K562 (cell line): ENCODE measurements at regions not wholly inside any gene's neighbourhood (a gene's known extent, or its start where the extent isn't known, plus 50 kb on each side); places are given as distances from the start of the nearest gene placed in this dataset.

Source experiments
- ATAC-seq: fragments of 200-7000 bp; cut with Tn5 transposase; 3 replicates; pipeline ENCODE4 v1.9.1; 2020; ENCODE audit warnings: moderate library complexity
- BruUV-seq: library from RNA; stranded (reverse); fragments of 400-500 nt; replicated peaks from 2 replicates; lab custom pipeline; 2021; lab: Mats Ljungman, UMichigan
- CTCF ChIA-PET: fragments of 300-600 bp; formaldehyde crosslinking; extraction: SDS; loops from one replicate; lab custom pipeline; 2021; ENCODE audit warnings: low intra/inter-chr PET ratio; lab: Yijun Ruan, JAX
- POLR2A ChIA-PET: fragments of 300-600, 350-650 bp; sonication (Branson Sonifier 250); formaldehyde crosslinking; extraction: SDS; loops from one replicate; lab custom pipeline; 2021; ENCODE audit warnings: antibody characterized with exemption, inconsistent platforms; lab: Yijun Ruan, JAX
- DNase-seq, 4 experiments: peaks; one replicate each; pipeline versions ENCODE4 v3.0.0 to v3.0.0-alpha.2; 2011 to 2018; ENCODE audit warnings: low spot score in 3 of 4, mixed read lengths in 3 of 4; ENCODE audit errors: extremely low read depth in 1 of 4
- FAIRE-seq: peaks from 2 replicates; lab custom pipeline; 2011; peaks lifted over from hg19 to GRCh38; lab: Jason Lieb, UNC
- H2AFZ ChIP-seq: 2 replicates; pipeline ENCODE4 v1.6.0; 2011; ENCODE audit warnings: low read depth, low read length, control low read depth, inconsistent platforms
- H3K27ac ChIP-seq: fragments of 200-600 bp; 3 replicates; pipeline ENCODE4 v1.8.0; 2011; ENCODE audit warnings: low read depth, mild to moderate bottlenecking, control low read depth, inconsistent platforms, low read length, moderate library complexity, mixed read lengths; ENCODE audit errors: extremely low read depth
- H3K27me3 ChIP-seq, 2 experiments: fragments of 300-600 bp in 1 of 2; 2 replicates in 1 of 2; 3 replicates in 1 of 2; pipeline versions ENCODE4 v1.6.0 to v1.8.0; 2011; ENCODE audit warnings: inconsistent platforms in 2 of 2, low read length in 2 of 2, mild to moderate bottlenecking in 1 of 2, mixed read lengths in 1 of 2, moderate library complexity in 1 of 2; ENCODE audit not compliant: control insufficient read depth in 2 of 2, insufficient read depth in 2 of 2
- H3K36me3 ChIP-seq: fragments of 300-600 bp; 3 replicates; pipeline ENCODE4 v1.8.0; 2011; ENCODE audit warnings: mild to moderate bottlenecking, low read length, inconsistent platforms; ENCODE audit not compliant: control insufficient read depth, insufficient read depth
- H3K4me1 ChIP-seq, 2 experiments: fragments of 200-600 bp in 1 of 2; replicated peaks in 1 of 2; 2 replicates in 1 of 2; 3 replicates in 1 of 2; pipeline versions ENCODE4 v1.5.1 to v1.8.0; 2011; ENCODE audit warnings: inconsistent platforms in 2 of 2, low read length in 2 of 2, mild to moderate bottlenecking in 1 of 2, mixed read lengths in 1 of 2, moderate library complexity in 1 of 2; ENCODE audit not compliant: control insufficient read depth in 2 of 2, insufficient read depth in 2 of 2
- H3K4me2 ChIP-seq: 2 replicates; pipeline ENCODE4 v1.6.1; 2011; ENCODE audit warnings: low read length, control low read depth, inconsistent platforms, mixed read lengths; ENCODE audit not compliant: insufficient read depth
- H3K4me3 ChIP-seq: fragments of 200-600 bp; sonication (generic), shearing (Covaris generic); 2 replicates; pipeline ENCODE4 v1.5.1; 2016; ENCODE audit warnings: control low read depth, inconsistent platforms
- H3K79me2 ChIP-seq: fragments of 200-600 bp; 3 replicates; pipeline ENCODE4 v1.8.0; 2011; ENCODE audit warnings: low read length, inconsistent platforms; ENCODE audit not compliant: control insufficient read depth, insufficient read depth
- H3K9ac ChIP-seq, 2 experiments: 2 replicates each; pipeline versions ENCODE4 v1.6.0 to v1.6.1; 2011; ENCODE audit warnings: low read depth in 2 of 2, low read length in 2 of 2, control low read depth in 1 of 2, inconsistent platforms in 1 of 2, mild to moderate bottlenecking in 1 of 2, mixed read lengths in 1 of 2; ENCODE audit not compliant: insufficient read depth in 1 of 2
- H3K9me1 ChIP-seq: one replicate; pipeline ENCODE4 v1.6.0; 2011; ENCODE audit warnings: inconsistent platforms, mild to moderate bottlenecking, low read length, moderate library complexity; ENCODE audit not compliant: control insufficient read depth, insufficient read depth
- H3K9me3 ChIP-seq: replicated peaks from 2 replicates; pipeline ENCODE4 v1.5.1; 2011; ENCODE audit warnings: low read depth, low read length, inconsistent platforms; ENCODE audit not compliant: control insufficient read depth, insufficient read depth
- H4K20me1 ChIP-seq: replicated peaks from 2 replicates; pipeline ENCODE4 v1.6.1; 2011; ENCODE audit warnings: low read length, inconsistent platforms, mixed read lengths; ENCODE audit not compliant: control insufficient read depth, insufficient read depth
- EHMT2 ChIP-seq: fragments of 450-650 bp; IDR thresholded peaks from 2 replicates; pipeline ENCODE4 v1.6.1; 2018; ENCODE audit warnings: antibody characterized with exemption
- HCFC1 ChIP-seq: IDR thresholded peaks from 2 replicates; pipeline ENCODE4 v1.6.1; 2012; ENCODE audit warnings: low read depth, low read length, improper control_type of control experiment
- HNRNPL ChIP-seq: fragments of 200-400 bp; formaldehyde crosslinking; IDR thresholded peaks from 2 replicates; pipeline ENCODE4 v1.6.1; 2017; ENCODE audit warnings: low read depth, mild to moderate bottlenecking, low read length
- PHTF2 ChIP-seq: fragments of 250-450 bp; sonication (Bioruptor Pico); IDR thresholded peaks from 2 replicates; pipeline ENCODE4 v1.5.0; 2021; ENCODE audit warnings: mild to moderate bottlenecking
- POLR2AphosphoS2 ChIP-seq: IDR thresholded peaks from 2 replicates; pipeline ENCODE4 v1.6.1; 2012; ENCODE audit warnings: low read length, improper control_type of control experiment
- PRMT5 ChIP-seq: sonication (generic); formaldehyde crosslinking; IDR thresholded peaks from 2 replicates; pipeline ENCODE4 v1.5.0; 2020; ENCODE audit warnings: missing genetic modification reagents
- ZFP1 ChIP-seq: fragments of 450-650 bp; formaldehyde crosslinking; IDR thresholded peaks from 2 replicates; pipeline ENCODE4 v1.4.0; 2020; ENCODE audit warnings: mild to moderate bottlenecking, mixed read lengths
- ZNF75A ChIP-seq: fragments of 450-650 bp; formaldehyde crosslinking; IDR thresholded peaks from 2 replicates; pipeline ENCODE4 v1.4.0; 2020; ENCODE audit warnings: mild to moderate bottlenecking
- WGBS: fragments of 100-300 bp; shearing (Covaris generic); methylation state at CpG from one replicate; pipeline ENCODE4 v1.1.6; 2016; ENCODE audit warnings: low coverage, mixed read lengths; ENCODE audit not compliant: insufficient coverage; ENCODE audit errors: missing lambda C conversion rate; 5-methylcytosine and 5-hydroxymethylcytosine counted together
- in situ Hi-C: fragments of 300-500 bp; cut with MboI; formaldehyde crosslinking; loops from 4 replicates; pipeline ENCODE4 v1.15.0; 2018; ENCODE audit warnings: inconsistent platforms, mixed read lengths
- intact Hi-C: fragments of 100-400 bp; cut with micrococcal nuclease; formaldehyde crosslinking; loops from 2 replicates; pipeline ENCODE4 v1.14.2; 2022
- TF ChIP-seq, protein P1 (sequence below): IDR thresholded peaks from 2 replicates; pipeline ENCODE4 v1.6.1; 2012; ENCODE audit warnings: low read depth, low read length, improper control_type of control experiment, borderline replicate concordance
- TF ChIP-seq, protein P2 (sequence below): fragments of 450-650 bp; IDR thresholded peaks from 2 replicates; pipeline ENCODE4 v1.7.0; 2016; ENCODE audit warnings: borderline replicate concordance
- TF ChIP-seq, protein P3 (sequence below): fragments of 150-350 bp; IDR thresholded peaks from 2 replicates; pipeline ENCODE4 v1.6.1; 2014; ENCODE audit warnings: low read depth, mild to moderate bottlenecking, low read length, borderline replicate concordance
- TF ChIP-seq, protein P4 (sequence below), 2 experiments: IDR thresholded peaks in 1 of 2; conservative IDR thresholded peaks in 1 of 2; 2 replicates each; pipeline ENCODE4 v1.6.1; 2016; ENCODE audit warnings: low read depth in 2 of 2, mild to moderate bottlenecking in 1 of 2, missing compliant biosample characterization in 1 of 2, missing genetic modification characterization in 1 of 2, moderate library complexity in 1 of 2

DNA sequence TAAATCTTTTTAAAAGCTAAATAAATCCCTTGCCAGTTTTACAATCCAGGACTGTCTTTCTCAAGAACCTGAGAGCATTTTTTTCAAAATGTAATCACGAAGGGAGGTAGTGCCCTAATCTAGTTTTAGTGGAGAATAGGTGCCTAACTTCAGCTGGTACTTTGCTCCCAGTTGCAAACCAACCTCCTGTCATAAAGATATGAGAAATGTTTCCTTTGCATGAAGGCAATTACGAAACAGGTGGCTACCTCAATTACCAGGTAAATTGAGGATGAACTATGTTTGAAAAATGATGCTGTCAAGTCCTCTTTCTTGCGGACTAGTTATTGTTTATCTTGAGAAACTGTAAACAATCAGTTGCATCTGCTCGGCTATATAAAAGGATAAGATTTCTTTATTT, 437.9 kb downstream of the DAD1 start (continued):
- TF ChIP-seq, protein P1, sequence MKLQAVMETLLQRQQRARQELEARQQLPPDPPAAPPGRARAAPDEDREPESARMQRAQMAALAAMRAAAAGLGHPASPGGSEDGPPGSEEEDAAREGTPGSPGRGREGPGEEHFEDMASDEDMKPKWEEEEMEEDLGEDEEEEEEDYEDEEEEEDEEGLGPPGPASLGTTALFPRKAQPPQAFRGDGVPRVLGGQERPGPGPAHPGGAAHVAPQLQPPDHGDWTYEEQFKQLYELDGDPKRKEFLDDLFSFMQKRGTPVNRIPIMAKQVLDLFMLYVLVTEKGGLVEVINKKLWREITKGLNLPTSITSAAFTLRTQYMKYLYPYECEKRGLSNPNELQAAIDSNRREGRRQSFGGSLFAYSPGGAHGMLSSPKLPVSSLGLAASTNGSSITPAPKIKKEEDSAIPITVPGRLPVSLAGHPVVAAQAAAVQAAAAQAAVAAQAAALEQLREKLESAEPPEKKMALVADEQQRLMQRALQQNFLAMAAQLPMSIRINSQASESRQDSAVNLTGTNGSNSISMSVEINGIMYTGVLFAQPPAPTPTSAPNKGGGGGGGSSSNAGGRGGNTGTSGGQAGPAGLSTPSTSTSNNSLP = no peak
- TF ChIP-seq HNRNPL = no peak
- no peak for TF ChIP-seq EHMT2
- TF ChIP-seq POLR2AphosphoS2 = no peak

DNA sequence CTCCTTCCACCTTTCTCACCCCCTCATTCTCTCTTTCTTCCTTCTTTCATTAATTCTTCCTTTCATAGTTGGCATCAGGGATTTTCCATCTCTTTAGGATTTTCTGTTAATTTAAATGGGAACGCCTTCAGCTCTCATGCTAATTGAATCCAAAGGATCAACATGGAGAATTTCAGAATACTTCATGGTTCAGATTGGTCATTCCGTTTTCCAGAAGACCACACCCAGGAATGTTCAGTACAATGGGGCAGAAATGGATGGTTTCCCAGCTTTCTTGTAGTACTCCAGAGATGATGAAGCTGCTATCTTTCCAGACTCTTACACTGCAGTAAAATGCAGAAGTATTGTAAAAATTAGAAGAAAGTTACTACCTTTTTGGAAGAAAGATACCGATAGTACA, 440.0 kb downstream of the DAD1 start:
- Histone ChIP-seq H3K27me3 (no peaks in the 10 kb centered on the region; a peak in 1 of 5 replicates), H4K20me1 (no peaks in the 10 kb centered on the region), H3K4me2 (no peak overlapping the region), H3K4me1 (no peaks in the 10 kb centered on the region), H3K9ac (no peak overlapping the region), H3K9me1 (no peaks in the 10 kb centered on the region), H2AFZ (no peak overlapping the region), H3K79me2 (no peaks in the 10 kb centered on the region), H3K9me3 (no peaks in the 10 kb centered on the region), H3K27ac (no peak overlapping the region), H3K4me3 (no peak overlapping the region), H3K36me3 (no peaks in the 10 kb centered on the region)
- DNase-seq = no peak
- no TSS peak for BruUV-seq
- intact Hi-C loops (no loop called here), in situ Hi-C loops (no loop called here)
- WGBS = 0% methylated on average over 3 of the region's 3 CpGs
- FAIRE-seq = no peak
- ChIA-PET CTCF (no interaction called here), POLR2A (interaction anchor here (0.6 kb wide), 1 partner anchor 16 kb away, joined by 3 read pairs; no protein-coding TSS in a partner anchor)
- ATAC-seq = no peak
- TF ChIP-seq, protein P2, sequence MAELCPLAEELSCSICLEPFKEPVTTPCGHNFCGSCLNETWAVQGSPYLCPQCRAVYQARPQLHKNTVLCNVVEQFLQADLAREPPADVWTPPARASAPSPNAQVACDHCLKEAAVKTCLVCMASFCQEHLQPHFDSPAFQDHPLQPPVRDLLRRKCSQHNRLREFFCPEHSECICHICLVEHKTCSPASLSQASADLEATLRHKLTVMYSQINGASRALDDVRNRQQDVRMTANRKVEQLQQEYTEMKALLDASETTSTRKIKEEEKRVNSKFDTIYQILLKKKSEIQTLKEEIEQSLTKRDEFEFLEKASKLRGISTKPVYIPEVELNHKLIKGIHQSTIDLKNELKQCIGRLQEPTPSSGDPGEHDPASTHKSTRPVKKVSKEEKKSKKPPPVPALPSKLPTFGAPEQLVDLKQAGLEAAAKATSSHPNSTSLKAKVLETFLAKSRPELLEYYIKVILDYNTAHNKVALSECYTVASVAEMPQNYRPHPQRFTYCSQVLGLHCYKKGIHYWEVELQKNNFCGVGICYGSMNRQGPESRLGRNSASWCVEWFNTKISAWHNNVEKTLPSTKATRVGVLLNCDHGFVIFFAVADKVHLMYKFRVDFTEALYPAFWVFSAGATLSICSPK = no peak
- TF ChIP-seq HCFC1 (no peak), PHTF2 (CRISPR knock-in tag) (no peak), ZNF75A (CRISPR knock-in tag) (no peak), PRMT5 (CRISPR knock-in tag) (no peak), ZFP1 (no peak)
- TF ChIP-seq, protein P3, sequence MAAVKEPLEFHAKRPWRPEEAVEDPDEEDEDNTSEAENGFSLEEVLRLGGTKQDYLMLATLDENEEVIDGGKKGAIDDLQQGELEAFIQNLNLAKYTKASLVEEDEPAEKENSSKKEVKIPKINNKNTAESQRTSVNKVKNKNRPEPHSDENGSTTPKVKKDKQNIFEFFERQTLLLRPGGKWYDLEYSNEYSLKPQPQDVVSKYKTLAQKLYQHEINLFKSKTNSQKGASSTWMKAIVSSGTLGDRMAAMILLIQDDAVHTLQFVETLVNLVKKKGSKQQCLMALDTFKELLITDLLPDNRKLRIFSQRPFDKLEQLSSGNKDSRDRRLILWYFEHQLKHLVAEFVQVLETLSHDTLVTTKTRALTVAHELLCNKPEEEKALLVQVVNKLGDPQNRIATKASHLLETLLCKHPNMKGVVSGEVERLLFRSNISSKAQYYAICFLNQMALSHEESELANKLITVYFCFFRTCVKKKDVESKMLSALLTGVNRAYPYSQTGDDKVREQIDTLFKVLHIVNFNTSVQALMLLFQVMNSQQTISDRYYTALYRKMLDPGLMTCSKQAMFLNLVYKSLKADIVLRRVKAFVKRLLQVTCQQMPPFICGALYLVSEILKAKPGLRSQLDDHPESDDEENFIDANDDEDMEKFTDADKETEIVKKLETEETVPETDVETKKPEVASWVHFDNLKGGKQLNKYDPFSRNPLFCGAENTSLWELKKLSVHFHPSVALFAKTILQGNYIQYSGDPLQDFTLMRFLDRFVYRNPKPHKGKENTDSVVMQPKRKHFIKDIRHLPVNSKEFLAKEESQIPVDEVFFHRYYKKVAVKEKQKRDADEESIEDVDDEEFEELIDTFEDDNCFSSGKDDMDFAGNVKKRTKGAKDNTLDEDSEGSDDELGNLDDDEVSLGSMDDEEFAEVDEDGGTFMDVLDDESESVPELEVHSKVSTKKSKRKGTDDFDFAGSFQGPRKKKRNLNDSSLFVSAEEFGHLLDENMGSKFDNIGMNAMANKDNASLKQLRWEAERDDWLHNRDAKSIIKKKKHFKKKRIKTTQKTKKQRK = no peak
- TF ChIP-seq, protein P4, sequence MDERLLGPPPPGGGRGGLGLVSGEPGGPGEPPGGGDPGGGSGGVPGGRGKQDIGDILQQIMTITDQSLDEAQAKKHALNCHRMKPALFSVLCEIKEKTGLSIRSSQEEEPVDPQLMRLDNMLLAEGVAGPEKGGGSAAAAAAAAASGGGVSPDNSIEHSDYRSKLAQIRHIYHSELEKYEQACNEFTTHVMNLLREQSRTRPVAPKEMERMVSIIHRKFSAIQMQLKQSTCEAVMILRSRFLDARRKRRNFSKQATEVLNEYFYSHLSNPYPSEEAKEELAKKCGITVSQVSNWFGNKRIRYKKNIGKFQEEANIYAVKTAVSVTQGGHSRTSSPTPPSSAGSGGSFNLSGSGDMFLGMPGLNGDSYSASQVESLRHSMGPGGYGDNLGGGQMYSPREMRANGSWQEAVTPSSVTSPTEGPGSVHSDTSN (CRISPR knock-in tag; IDR thresholded peaks at IDR 0.05; ENCODE audit: low read depth) = no peak
- TF ChIP-seq, protein P4 (tag; conservative IDR thresholded peaks at IDR 0.05; ENCODE audit: low read depth) = no peak
